HEK293 (cell line): ENCODE measurements at regions not wholly inside any gene's neighbourhood (a gene's known extent, or its start where the extent isn't known, plus 50 kb on each side); places are given as distances from the start of the nearest gene placed in this dataset.

ENCODE experiments used
- CTCF ChIA-PET: fragments of 350-600 bp; formaldehyde crosslinking; extraction: SDS; loops from one replicate; lab custom pipeline; 2021; ENCODE audit warnings: antibody characterized with exemption; lab: Yijun Ruan, JAX
- POLR2A ChIA-PET: fragments of 300-600 bp; formaldehyde crosslinking; extraction: SDS; loops from one replicate; lab custom pipeline; 2020; ENCODE audit warnings: antibody characterized with exemption, inconsistent platforms; lab: Yijun Ruan, JAX
- H3K27ac ChIP-seq: fragments of 200-500 bp; sonication (Bioruptor generic); 2 replicates; pipeline ENCODE4 v1.5.1; 2014; ENCODE audit warnings: low read depth, low read length, control low read depth, inconsistent platforms; ENCODE audit errors: extremely low read depth
- H3K36me3 ChIP-seq, 2 experiments: fragments of 200-500 bp in 1 of 2; sonication (Bioruptor generic) in 1 of 2; 1 replicate in 1 of 2; 2 replicates in 1 of 2; pipeline ENCODE4 v1.5.1; 2014 to 2017; ENCODE audit warnings: inconsistent platforms in 2 of 2, low read length in 2 of 2; ENCODE audit not compliant: control insufficient read depth in 2 of 2, insufficient read depth in 1 of 2
- H3K4me1 ChIP-seq: fragments of 200-500 bp; sonication (Bioruptor generic); 2 replicates; pipeline ENCODE4 v1.5.1; 2014; ENCODE audit warnings: mild to moderate bottlenecking, low read length, inconsistent platforms; ENCODE audit not compliant: control insufficient read depth, insufficient read depth
- H3K4me3 ChIP-seq: 2 replicates; pipeline ENCODE4 v1.5.1; 2011; ENCODE audit warnings: low read depth, mild to moderate bottlenecking, control low read depth, low read length, moderate library complexity
- H3K9me3 ChIP-seq: fragments of 200-500 bp; sonication (Bioruptor generic); 2 replicates; pipeline ENCODE4 v1.5.1; 2014; ENCODE audit warnings: low read depth, low read length, inconsistent platforms; ENCODE audit not compliant: control insufficient read depth, insufficient read depth
- ELK4 ChIP-seq: IDR thresholded peaks from 2 replicates; pipeline ENCODE4 v1.6.1; 2011; ENCODE audit warnings: mild to moderate bottlenecking, low read depth, low read length, borderline replicate concordance
- GLI4 ChIP-seq: fragments of 450-650 bp; formaldehyde crosslinking; IDR thresholded peaks from 2 replicates; pipeline ENCODE4 v1.5.1; 2016; ENCODE audit warnings: missing biosample characterization, missing genetic modification characterization
- KLF17 ChIP-seq: fragments of 450-650 bp; formaldehyde crosslinking; IDR thresholded peaks from 2 replicates; pipeline ENCODE4 v1.5.1; 2016; ENCODE audit warnings: missing biosample characterization, missing genetic modification characterization
- TSHZ1 ChIP-seq: fragments of 450-650 bp; formaldehyde crosslinking; IDR thresholded peaks from 2 replicates; pipeline ENCODE4 v1.5.1; 2016; ENCODE audit warnings: missing biosample characterization, missing genetic modification characterization, borderline replicate concordance
- ZBTB11 ChIP-seq: fragments of 450-650 bp; formaldehyde crosslinking; conservative IDR thresholded peaks from 2 replicates; pipeline ENCODE4 v1.5.1; 2016; ENCODE audit warnings: low read depth, missing biosample characterization, missing genetic modification characterization
- ZEB2 ChIP-seq: fragments of 450-650 bp; formaldehyde crosslinking; IDR thresholded peaks from 2 replicates; pipeline ENCODE4 v1.5.1; 2016; ENCODE audit warnings: missing biosample characterization, missing genetic modification characterization
- ZFHX2 ChIP-seq: fragments of 450-650 bp; formaldehyde crosslinking; conservative IDR thresholded peaks from 2 replicates; pipeline ENCODE4 v1.5.1; 2016; ENCODE audit warnings: missing biosample characterization, missing genetic modification characterization
- ZFP41 ChIP-seq: fragments of 450-650 bp; formaldehyde crosslinking; IDR thresholded peaks from 2 replicates; pipeline ENCODE4 v1.5.1; 2016; ENCODE audit warnings: missing biosample characterization, missing genetic modification characterization, borderline replicate concordance
- ZNF138 ChIP-seq: fragments of 450-650 bp; formaldehyde crosslinking; IDR thresholded peaks from 2 replicates; pipeline ENCODE4 v1.5.1; 2016; ENCODE audit warnings: missing biosample characterization, missing genetic modification characterization, borderline replicate concordance
- ZNF354C ChIP-seq: fragments of 450-650 bp; formaldehyde crosslinking; IDR thresholded peaks from 2 replicates; pipeline ENCODE4 v1.5.1; 2016; ENCODE audit warnings: missing biosample characterization, missing genetic modification characterization, low read depth, borderline replicate concordance
- ZNF571 ChIP-seq: fragments of 450-650 bp; formaldehyde crosslinking; IDR thresholded peaks from 2 replicates; pipeline ENCODE4 v1.5.0; 2017; ENCODE audit warnings: missing biosample characterization, missing genetic modification characterization
- ZNF585B ChIP-seq: fragments of 450-650 bp; formaldehyde crosslinking; IDR thresholded peaks from 2 replicates; pipeline ENCODE4 v1.5.1; 2016; ENCODE audit warnings: missing biosample characterization, missing genetic modification characterization
- ZNF654 ChIP-seq: fragments of 450-650 bp; formaldehyde crosslinking; IDR thresholded peaks from 2 replicates; pipeline ENCODE4 v1.5.1; 2016; ENCODE audit warnings: low read depth, missing biosample characterization, missing genetic modification characterization
- ZNF670 ChIP-seq: fragments of 450-650 bp; formaldehyde crosslinking; IDR thresholded peaks from 2 replicates; pipeline ENCODE4 v1.5.1; 2016; ENCODE audit warnings: missing biosample characterization, missing genetic modification characterization, low read depth
- ZNF704 ChIP-seq: fragments of 450-650 bp; formaldehyde crosslinking; IDR thresholded peaks from 2 replicates; pipeline ENCODE4 v1.5.1; 2016; ENCODE audit warnings: missing biosample characterization, missing genetic modification characterization
- ZNF776 ChIP-seq: fragments of 450-650 bp; formaldehyde crosslinking; IDR thresholded peaks from 2 replicates; pipeline ENCODE4 v1.5.0; 2017; ENCODE audit warnings: missing biosample characterization, missing genetic modification characterization, borderline replicate concordance

- POLR2A ChIA-PET = no interaction called here
- no peaks in the 10 kb centered on the region for H3K36me3 ChIP-seq
- TF ChIP-seq ZNF704 (tag by site-specific recombination) = no peak
- TF ChIP-seq ELK4 = no peak
- TF ChIP-seq ZNF776 (tag by site-specific recombination) = no peak
- TF ChIP-seq ZFHX2 (tag by site-specific recombination) = no peak
- no peak for TF ChIP-seq ZNF138 (tag by site-specific recombination)
- TF ChIP-seq GLI4 (tag by site-specific recombination) = no peak
- no peak for TF ChIP-seq KLF17
- TF ChIP-seq TSHZ1 (tag by site-specific recombination) = no peak
- no peak for TF ChIP-seq ZFP41 (tag by site-specific recombination)
- no peak for TF ChIP-seq ZEB2 (tag by site-specific recombination)
- no peak for TF ChIP-seq ZNF354C (tag by site-specific recombination)
- TF ChIP-seq ZNF585B (tag by site-specific recombination) = no peak
- no peak for TF ChIP-seq ZNF670
- TF ChIP-seq ZNF571 (tag by site-specific recombination) = no peak
- no peak for TF ChIP-seq ZNF654 (tag by site-specific recombination)
- TF ChIP-seq ZBTB11 = no peak
- CTCF ChIA-PET = no interaction called here
- H3K9me3 ChIP-seq = no peaks in the 10 kb centered on the region
- no peak overlapping the region for H3K4me3 ChIP-seq
- no peaks in the 10 kb centered on the region for H3K4me1 ChIP-seq
- H3K27ac ChIP-seq = no peak overlapping the region
These were observed 119.7 kb upstream of the CTNNA2 start for GRCh38 chr2:79393107-79393685.
